H1 (cell line): ENCODE measurements at regions not wholly inside any gene's neighbourhood (a gene's known extent, or its start where the extent isn't known, plus 50 kb on each side); places are given as distances from the start of the nearest gene placed in this dataset.
"Not testable (repeated sequence)": the region's sequence is repeated elsewhere in the genome, so short reads cannot be mapped to it uniquely, and the experiment has no call there.

Experiments
- CTCF ChIA-PET: fragments of 300-600 bp; sonication (Branson Sonifier 250); formaldehyde crosslinking; loops from one replicate; lab custom pipeline; 2021; ENCODE audit not compliant: partially characterized antibody; lab: Charles Lee
- POLR2A ChIA-PET: fragments of 300-600 bp; sonication (Branson Sonifier 250); formaldehyde crosslinking; loops from one replicate; lab custom pipeline; 2021; ENCODE audit warnings: inconsistent platforms; ENCODE audit not compliant: partially characterized antibody; lab: Charles Lee
- DNase-seq, 2 experiments: peaks; one replicate each; pipeline versions ENCODE4 v3.0.0 to v3.0.0-alpha.2; 2010 to 2022; ENCODE audit warnings: low spot score in 2 of 2, low read depth in 1 of 2, mixed read lengths in 1 of 2
- FAIRE-seq: peaks from 2 replicates; lab custom pipeline; 2011; peaks lifted over from hg19 to GRCh38; lab: Jason Lieb, UNC
- H2AFZ ChIP-seq: 2 replicates; pipeline ENCODE4 v1.8.1; 2012; ENCODE audit warnings: low read length, inconsistent platforms
- H2AK5ac ChIP-seq: 2 replicates; pipeline ENCODE4 v1.6.1; 2013; ENCODE audit warnings: low read depth, low read length
- H2BK120ac ChIP-seq: replicated peaks from 2 replicates; pipeline ENCODE3; 2013; ENCODE audit warnings: low read depth, low read length, inconsistent platforms
- H2BK12ac ChIP-seq: 2 replicates; pipeline ENCODE4 v1.6.1; 2013; ENCODE audit warnings: low read depth, low read length
- H2BK15ac ChIP-seq: 2 replicates; pipeline ENCODE4 v1.6.1; 2013; ENCODE audit warnings: low read length
- H2BK20ac ChIP-seq: 2 replicates; pipeline ENCODE4 v1.6.1; 2013; ENCODE audit warnings: low read length
- H2BK5ac ChIP-seq: 2 replicates; pipeline ENCODE4 v1.6.1; 2013; ENCODE audit warnings: low read depth, low read length
- H3K14ac ChIP-seq: 2 replicates; pipeline ENCODE4 v1.6.1; 2013; ENCODE audit warnings: inconsistent platforms; ENCODE audit not compliant: insufficient read length
- H3K18ac ChIP-seq: 2 replicates; pipeline ENCODE4 v1.6.1; 2013; ENCODE audit warnings: low read length; ENCODE audit errors: extremely low read depth
- H3K23ac ChIP-seq: 2 replicates; pipeline ENCODE4 v1.6.1; 2013; ENCODE audit warnings: inconsistent platforms; ENCODE audit not compliant: insufficient read length
- H3K23me2 ChIP-seq: 2 replicates; pipeline ENCODE4 v1.6.1; 2013; ENCODE audit warnings: low read depth, low read length
- H3K27ac ChIP-seq: 2 replicates; pipeline ENCODE4 v1.6.1; 2011; ENCODE audit warnings: low read depth, low read length, inconsistent platforms
- H3K27me3 ChIP-seq, 4 experiments: replicated peaks in 1 of 4; 1 replicate in 1 of 4; 2 replicates in 3 of 4; pipeline versions ENCODE4 v1.6.1 to v1.8.1; 2011 to 2013; ENCODE audit warnings: low read length in 3 of 4, mild to moderate bottlenecking in 3 of 4, inconsistent platforms in 2 of 4, mixed read lengths in 2 of 4, moderate library complexity in 1 of 4; ENCODE audit not compliant: control insufficient read depth in 3 of 4, insufficient read depth in 3 of 4; ENCODE audit errors: extremely low read depth in 1 of 4
- H3K36me3 ChIP-seq, 4 experiments: 2 replicates each; pipeline versions ENCODE4 v1.6.1 to v1.8.1; 2011 to 2013; ENCODE audit warnings: mild to moderate bottlenecking in 4 of 4, low read length in 3 of 4, moderate library complexity in 2 of 4, control low read depth in 1 of 4, inconsistent platforms in 1 of 4; ENCODE audit not compliant: insufficient read depth in 4 of 4, control insufficient read depth in 2 of 4
- H3K4ac ChIP-seq: replicated peaks from 2 replicates; pipeline ENCODE3; 2013; ENCODE audit warnings: low read length, low read depth, mixed read lengths, inconsistent platforms; ENCODE audit not compliant: insufficient read length
- H3K4me1 ChIP-seq, 4 experiments: replicated peaks in 1 of 4; 1 replicate in 1 of 4; 2 replicates in 3 of 4; pipeline versions ENCODE4 v1.6.1 to v1.8.1; 2011 to 2013; ENCODE audit warnings: low read length in 3 of 4, inconsistent platforms in 2 of 4, mixed read lengths in 1 of 4; ENCODE audit not compliant: insufficient read depth in 4 of 4, control insufficient read depth in 3 of 4
- H3K4me2 ChIP-seq, 2 experiments: 2 replicates each; pipeline versions ENCODE4 v1.6.1 to v1.8.1; 2011 to 2013; ENCODE audit warnings: low read depth in 2 of 2, low read length in 2 of 2, control low read depth in 1 of 2, inconsistent platforms in 1 of 2, mild to moderate bottlenecking in 1 of 2; ENCODE audit not compliant: insufficient read depth in 1 of 2
- H3K4me3 ChIP-seq, 4 experiments: fragments of 200-600, 300-600 bp in 1 of 4; sonication (generic), shearing (Covaris generic), sonication (Bioruptor Twin) in 1 of 4; 2 replicates each; pipeline versions ENCODE4 v1.5.1 to v1.8.1; 2011 to 2016; ENCODE audit warnings: low read length in 4 of 4, low read depth in 3 of 4, control low read depth in 2 of 4, inconsistent platforms in 2 of 4, mild to moderate bottlenecking in 2 of 4, mixed read lengths in 1 of 4, moderate library complexity in 1 of 4; ENCODE audit not compliant: insufficient read depth in 2 of 4; ENCODE audit errors: extremely low read depth in 1 of 4
- H3K56ac ChIP-seq: replicated peaks from 2 replicates; pipeline ENCODE3; 2013; ENCODE audit warnings: low read depth, mild to moderate bottlenecking, mixed read lengths, low read length, inconsistent platforms; ENCODE audit not compliant: insufficient read length
- H3K79me1 ChIP-seq: 2 replicates; pipeline ENCODE4 v1.6.1; 2013; ENCODE audit warnings: low read depth, low read length, control low read depth
- H3K79me2 ChIP-seq, 2 experiments: 2 replicates each; pipeline versions ENCODE4 v1.6.1 to v1.8.1; 2012 to 2013; ENCODE audit warnings: low read length in 2 of 2, mild to moderate bottlenecking in 2 of 2, inconsistent platforms in 1 of 2; ENCODE audit not compliant: insufficient read depth in 2 of 2, control insufficient read depth in 1 of 2
- H3K9ac ChIP-seq, 4 experiments: replicated peaks in 1 of 4; 1 replicate in 1 of 4; 2 replicates in 3 of 4; pipeline versions ENCODE4 v1.6.1 to v1.8.1; 2011 to 2013; ENCODE audit warnings: low read depth in 3 of 4, low read length in 3 of 4, control low read depth in 2 of 4, mild to moderate bottlenecking in 2 of 4, moderate library complexity in 2 of 4, inconsistent platforms in 1 of 4; ENCODE audit errors: extremely low read depth in 1 of 4
- H3K9me3 ChIP-seq, 2 experiments: 2 replicates each; pipeline versions ENCODE4 v1.6.1 to v1.8.1; 2012 to 2013; ENCODE audit warnings: mild to moderate bottlenecking in 2 of 2, moderate library complexity in 2 of 2, control low read depth in 1 of 2, inconsistent platforms in 1 of 2, low read depth in 1 of 2, low read length in 1 of 2, mixed read lengths in 1 of 2; ENCODE audit not compliant: insufficient read depth in 2 of 2
- H4K20me1 ChIP-seq, 2 experiments: replicated peaks in 1 of 2; 2 replicates each; pipeline versions ENCODE3 to v1.8.1; 2011 to 2013; ENCODE audit warnings: inconsistent platforms in 2 of 2, low read length in 2 of 2, mild to moderate bottlenecking in 1 of 2; ENCODE audit not compliant: insufficient read depth in 2 of 2, control insufficient read depth in 1 of 2
- H4K5ac ChIP-seq: 2 replicates; pipeline ENCODE4 v1.6.1; 2013; ENCODE audit warnings: low read length, low read depth, mixed read lengths, inconsistent platforms; ENCODE audit not compliant: insufficient read length
- H4K8ac ChIP-seq: 2 replicates; pipeline ENCODE4 v1.8.0; 2013; ENCODE audit warnings: mild to moderate bottlenecking, moderate library complexity, low read length, inconsistent platforms; ENCODE audit not compliant: insufficient read depth; ENCODE audit errors: extremely low read depth
- H4K91ac ChIP-seq: replicated peaks from 2 replicates; pipeline ENCODE3; 2013; ENCODE audit warnings: low read length, mixed read lengths, inconsistent platforms; ENCODE audit not compliant: insufficient read length
- WGBS, 2 experiments: shearing (Covaris generic) in 1 of 2; methylation state at CpG; one replicate each; pipeline versions ENCODE4 v1.1.6 to v1.1.7; 2013 to 2015; ENCODE audit warnings: low lambda C conversion rate in 2 of 2, mixed read lengths in 2 of 2, inconsistent platforms in 1 of 2, low coverage in 1 of 2, missing lambda C conversion rate in 1 of 2; ENCODE audit not compliant: insufficient replicate concordance in 2 of 2, insufficient coverage in 1 of 2, insufficient read length in 1 of 2; ENCODE audit errors: extremely low coverage in 1 of 2, missing lambda C conversion rate in 1 of 2; 5-methylcytosine and 5-hydroxymethylcytosine counted together

DNA sequence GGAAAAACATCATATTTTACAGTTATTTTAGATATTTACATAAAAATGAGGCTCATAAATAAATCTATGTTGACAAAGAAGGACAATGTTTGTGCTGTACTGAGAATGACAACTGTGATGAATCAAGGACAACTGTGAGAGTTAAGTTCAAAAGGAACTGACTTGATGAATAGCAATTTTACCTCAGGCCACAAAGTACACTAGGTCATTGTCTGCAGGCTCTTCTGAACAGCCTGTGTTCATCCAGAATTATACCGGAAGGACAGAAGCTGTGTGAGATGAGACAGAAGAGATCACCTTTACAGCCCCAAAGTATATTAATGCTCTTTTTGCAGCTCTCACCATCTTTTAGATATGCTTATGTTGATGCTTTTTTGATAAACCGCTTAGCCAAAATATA lies 2375.5 kb upstream of the PCDH20 start:
- H3K14ac ChIP-seq, CTCF ChIA-PET, H3K27me3 ChIP-seq, H2AFZ ChIP-seq, H2BK120ac ChIP-seq, H3K23ac ChIP-seq, H3K9ac ChIP-seq, H3K18ac ChIP-seq, H4K20me1 ChIP-seq, H3K79me1 ChIP-seq, H2BK12ac ChIP-seq, H3K4me2 ChIP-seq, DNase-seq, FAIRE-seq, H3K36me3 ChIP-seq, H3K56ac ChIP-seq, H4K91ac ChIP-seq, H2BK15ac ChIP-seq, H3K9me3 ChIP-seq, H4K8ac ChIP-seq, H3K79me2 ChIP-seq, H2AK5ac ChIP-seq, H2BK5ac ChIP-seq, H3K4ac ChIP-seq, H3K4me3 ChIP-seq, H3K23me2 ChIP-seq, H4K5ac ChIP-seq, H2BK20ac ChIP-seq, H3K4me1 ChIP-seq, POLR2A ChIA-PET, H3K27ac ChIP-seq: not testable (repeated sequence)
- WGBS, 2 experiments: 92% methylated on average over 2 of the region's 2 CpGs; no CpG with 5 or more reads in 1 of the 2 experiments
